BLaER1 treated with 17β-estradiol and CSF1 and Interleukin-3, amounts not matched to agents 10 nM and 100 nM (cell line): ENCODE measurements at regions not wholly inside any gene's neighbourhood (a gene's known extent, or its start where the extent isn't known, plus 50 kb on each side); places are given as distances from the start of the nearest gene placed in this dataset.

Experiments
- H3K27ac ChIP-seq, 11 experiments: shearing (Covaris generic); formaldehyde crosslinking; 2 replicates each; pipeline ENCODE4 v1.8.1; 2022
- H3K27me3 ChIP-seq, 11 experiments: shearing (Covaris generic); formaldehyde crosslinking; 2 replicates each; pipeline ENCODE4 v1.8.1; 2022
- H3K36me3 ChIP-seq, 11 experiments: shearing (Covaris generic); formaldehyde crosslinking; 2 replicates each; pipeline ENCODE4 v1.8.1; 2022
- H3K4me1 ChIP-seq, 10 experiments: shearing (Covaris generic); formaldehyde crosslinking; 2 replicates each; pipeline ENCODE4 v1.8.1; 2022
- H3K4me2 ChIP-seq, 11 experiments: shearing (Covaris generic); formaldehyde crosslinking; 2 replicates each; pipeline ENCODE4 v1.8.1; 2022
- H3K4me3 ChIP-seq, 10 experiments: shearing (Covaris generic); formaldehyde crosslinking; 2 replicates each; pipeline ENCODE4 v1.8.1; 2022
- H3K9ac ChIP-seq, 11 experiments: shearing (Covaris generic); formaldehyde crosslinking; 2 replicates each; pipeline ENCODE4 v1.8.1; 2022
- H3K9me3 ChIP-seq, 11 experiments: shearing (Covaris generic); formaldehyde crosslinking; replicated peaks in 1 of 11; 2 replicates each; pipeline ENCODE4 v1.8.1; 2022
- H4K20me1 ChIP-seq, 11 experiments: shearing (Covaris generic); formaldehyde crosslinking; 2 replicates each; pipeline ENCODE4 v1.8.1; 2022
- Cebpa-rat ChIP-seq, 11 experiments: shearing (Covaris generic); IDR thresholded peaks; 2 replicates each; pipeline ENCODE4 v1.8.1; 2022

GRCh38 chr18:75158465-75159237 lies 50.3 kb downstream of the PTGR3 start:
- H4K20me1 ChIP-seq = no peaks in the 10 kb centered on the region
- no peak overlapping the region for H3K4me2 ChIP-seq
- TF ChIP-seq Cebpa-rat (IDR thresholded peaks at IDR 0.05) = no peak
- H3K36me3 ChIP-seq = no peaks in the 10 kb centered on the region
- no peak overlapping the region for H3K4me3 ChIP-seq
- no peak overlapping the region for H3K27ac ChIP-seq
- H3K9ac ChIP-seq = no peak overlapping the region
- no peaks in the 10 kb centered on the region for H3K27me3 ChIP-seq
- H3K4me1 ChIP-seq = peaks cover 5 to 15% (median 8%) of the 10 kb centered on the region in 10 experiments; a peak in 16 of 20 replicates
- H3K9me3 ChIP-seq = no peaks in the 10 kb centered on the region; a peak in 2 of 22 replicates

- Histone ChIP-seq H3K9ac (no peak overlapping the region), H3K4me2 (no peak overlapping the region)
- TF ChIP-seq Cebpa-rat (IDR thresholded peaks at IDR 0.05) = no peak
These were observed 51.1 kb downstream of the PTGR3 start for GRCh38 chr18:75157851-75158250.

GRCh38 chr18:75157381-75157780 lies 51.6 kb downstream of the PTGR3 start:
- Histone ChIP-seq H3K4me2 (no peak overlapping the region), H3K36me3 (no peaks in the 10 kb centered on the region), H3K4me1 (peaks cover 5 to 15% (median 8%) of the 10 kb centered on the region in 10 experiments; a peak in 16 of 20 replicates), H3K9me3 (peaks cover 0 to 7% (median 0%) of the 10 kb centered on the region in 11 experiments; a peak in 3 of 22 replicates), H4K20me1 (no peaks in the 10 kb centered on the region), H3K4me3 (no peak overlapping the region), H3K9ac (no peak overlapping the region), H3K27ac (no peak overlapping the region), H3K27me3 (no peaks in the 10 kb centered on the region)
- TF ChIP-seq Cebpa-rat (IDR thresholded peaks at IDR 0.05) = no peak

More at GRCh38 chr18:75157851-75158250, 51.1 kb downstream of the PTGR3 start:
- Histone ChIP-seq H3K27ac (no peak overlapping the region), H3K4me1 (peaks cover 5 to 15% (median 8%) of the 10 kb centered on the region in 10 experiments; a peak in 16 of 20 replicates), H4K20me1 (no peaks in the 10 kb centered on the region), H3K9me3 (peaks cover 0 to 3% (median 0%) of the 10 kb centered on the region in 11 experiments; a peak in 2 of 22 replicates), H3K27me3 (no peaks in the 10 kb centered on the region), H3K36me3 (no peaks in the 10 kb centered on the region), H3K4me3 (no peak overlapping the region)

GRCh38 chr18:75156831-75157230 lies 52.1 kb downstream of the PTGR3 start:
- Histone ChIP-seq H3K27me3 (no peaks in the 10 kb centered on the region), H3K9ac (no peak overlapping the region), H3K36me3 (no peaks in the 10 kb centered on the region), H3K27ac (no peak overlapping the region), H3K4me1 (peaks cover 3 to 12% (median 7%) of the 10 kb centered on the region in 10 experiments; a peak in 16 of 20 replicates), H3K4me3 (no peak overlapping the region), H3K4me2 (no peak overlapping the region), H3K9me3 (peaks cover 3 to 12% (median 5%) of the 10 kb centered on the region in 11 experiments; a peak in 19 of 22 replicates), H4K20me1 (no peaks in the 10 kb centered on the region)
- no peak for TF ChIP-seq Cebpa-rat (IDR thresholded peaks at IDR 0.05)

GRCh38 chr18:75156139-75156750 lies 52.7 kb downstream of the PTGR3 start:
- H3K9ac ChIP-seq = no peak overlapping the region
- no peaks in the 10 kb centered on the region for H3K27me3 ChIP-seq
- H3K27ac ChIP-seq = no peak overlapping the region
- H3K36me3 ChIP-seq = no peaks in the 10 kb centered on the region
- peaks cover 7 to 18% (median 11%) of the 10 kb centered on the region in 11 experiments; a peak in 19 of 22 replicates for H3K9me3 ChIP-seq
- no peak overlapping the region for H3K4me3 ChIP-seq
- peaks cover 0 to 9% (median 5%) of the 10 kb centered on the region in 10 experiments; a peak in 15 of 20 replicates for H3K4me1 ChIP-seq
- no peak overlapping the region for H3K4me2 ChIP-seq
- no peaks in the 10 kb centered on the region for H4K20me1 ChIP-seq
- TF ChIP-seq Cebpa-rat (IDR thresholded peaks at IDR 0.05) = no peak

- H4K20me1 ChIP-seq = no peaks in the 10 kb centered on the region
These were observed 53.9 kb downstream of the PTGR3 start for GRCh38 chr18:75154997-75155396.

GRCh38 chr18:75154259-75154658 lies 54.7 kb downstream of the PTGR3 start:
- no peak overlapping the region for H3K4me2 ChIP-seq
- no peaks in the 10 kb centered on the region for H3K36me3 ChIP-seq
- H3K9ac ChIP-seq = no peak overlapping the region
- H3K27me3 ChIP-seq = no peaks in the 10 kb centered on the region
- no peaks in the 10 kb centered on the region for H4K20me1 ChIP-seq
- H3K4me3 ChIP-seq = no peak overlapping the region
- H3K27ac ChIP-seq = no peak overlapping the region
- TF ChIP-seq Cebpa-rat (IDR thresholded peaks at IDR 0.05) = no peak
- peaks cover 7 to 22% (median 16%) of the 10 kb centered on the region in 11 experiments; a peak in 19 of 22 replicates for H3K9me3 ChIP-seq
- no peaks in the 10 kb centered on the region for H3K4me1 ChIP-seq

More at GRCh38 chr18:75154997-75155396, 53.9 kb downstream of the PTGR3 start:
- H3K27ac ChIP-seq = no peak overlapping the region
- H3K4me3 ChIP-seq = no peak overlapping the region
- H3K4me2 ChIP-seq = no peak overlapping the region
- H3K4me1 ChIP-seq = no peaks in the 10 kb centered on the region
- peaks cover 7 to 22% (median 16%) of the 10 kb centered on the region in 11 experiments; a peak in 19 of 22 replicates for H3K9me3 ChIP-seq
- no peak overlapping the region for H3K9ac ChIP-seq
- H3K27me3 ChIP-seq = no peaks in the 10 kb centered on the region
- H3K36me3 ChIP-seq = no peaks in the 10 kb centered on the region
- TF ChIP-seq Cebpa-rat (IDR thresholded peaks at IDR 0.05) = no peak

GRCh38 chr18:75143851-75144250 lies 65.1 kb downstream of the PTGR3 start:
- peaks cover 0 to 6% (median 0%) of the 10 kb centered on the region in 10 experiments; a peak in 6 of 20 replicates for H3K4me1 ChIP-seq
- H3K9ac ChIP-seq = no peak overlapping the region
- no peak overlapping the region for H3K27ac ChIP-seq
- H3K9me3 ChIP-seq = peaks cover 19 to 38% (median 32%) of the 10 kb centered on the region in 11 experiments; a peak in 21 of 22 replicates
- no peak overlapping the region for H3K4me2 ChIP-seq
- TF ChIP-seq Cebpa-rat (IDR thresholded peaks at IDR 0.05) = no peak
- no peaks in the 10 kb centered on the region for H3K36me3 ChIP-seq
- no peak overlapping the region for H3K4me3 ChIP-seq
- H4K20me1 ChIP-seq = no peaks in the 10 kb centered on the region
- H3K27me3 ChIP-seq = no peaks in the 10 kb centered on the region

- Histone ChIP-seq H3K4me2 (no peak overlapping the region), H4K20me1 (no peaks in the 10 kb centered on the region), H3K9ac (no peak overlapping the region), H3K36me3 (no peaks in the 10 kb centered on the region), H3K4me3 (no peak overlapping the region), H3K27me3 (no peaks in the 10 kb centered on the region), H3K4me1 (peaks cover 0 to 6% (median 0%) of the 10 kb centered on the region in 10 experiments; a peak in 6 of 20 replicates), H3K9me3 (peaks cover 19 to 38% (median 30%) of the 10 kb centered on the region in 11 experiments; a peak in 21 of 22 replicates), H3K27ac (no peak overlapping the region)
- TF ChIP-seq Cebpa-rat (IDR thresholded peaks at IDR 0.05) = no peak
These were observed 66.3 kb downstream of the PTGR3 start for GRCh38 chr18:75142677-75143076.
